GM23338 (cell line): ENCODE measurements at regions not wholly inside any gene's neighbourhood (a gene's known extent, or its start where the extent isn't known, plus 50 kb on each side); places are given as distances from the start of the nearest gene placed in this dataset.

ENCODE experiments used
- ATAC-seq: fragments of 200-7000 bp; cut with Tn5 transposase; 3 replicates; pipeline ENCODE4 v1.9.1; 2020
- DNase-seq: peaks from one replicate; pipeline ENCODE4 v3.0.0-alpha.2; 2015; ENCODE audit warnings: low spot score
- H2AFZ ChIP-seq: fragments of 200-600 bp; sonication (generic); 2 replicates; pipeline ENCODE4 v1.8.0; 2016; ENCODE audit warnings: antibody characterized with exemption, mild to moderate bottlenecking, moderate library complexity
- H3F3A ChIP-seq: fragments of 200-600 bp; sonication (generic); replicated peaks from 2 replicates; pipeline ENCODE4 v1.8.0; 2017; ENCODE audit warnings: antibody characterized with exemption, mixed run types, low read depth
- H3K27ac ChIP-seq: fragments of 200-600 bp; sonication (generic); 2 replicates; pipeline ENCODE4 v1.6.1; 2016; ENCODE audit warnings: low read depth
- H3K27me3 ChIP-seq: fragments of 200-600 bp; sonication (generic); 2 replicates; pipeline ENCODE4 v1.8.0; 2016; ENCODE audit warnings: mild to moderate bottlenecking, mixed run types, moderate library complexity; ENCODE audit not compliant: insufficient read depth
- H3K36me3 ChIP-seq: fragments of 200-600 bp; sonication (generic); 2 replicates; pipeline ENCODE4 v1.8.0; 2016; ENCODE audit warnings: mild to moderate bottlenecking; ENCODE audit not compliant: insufficient read depth
- H3K4me1 ChIP-seq: fragments of 200-600 bp; sonication (generic); 2 replicates; pipeline ENCODE4 v1.8.0; 2016; ENCODE audit warnings: mild to moderate bottlenecking, moderate library complexity; ENCODE audit not compliant: insufficient read depth
- H3K4me2 ChIP-seq: fragments of 200-600 bp; sonication (generic); 2 replicates; pipeline ENCODE4 v1.7.1; 2017; ENCODE audit warnings: mixed run types
- H3K4me3 ChIP-seq: fragments of 200-600 bp; sonication (generic); 2 replicates; pipeline ENCODE4 v1.6.1; 2016; ENCODE audit warnings: mixed run types
- H3K79me2 ChIP-seq: fragments of 200-600 bp; sonication (generic); replicated peaks from 2 replicates; pipeline ENCODE4 v1.8.0; 2017; ENCODE audit warnings: mild to moderate bottlenecking; ENCODE audit not compliant: insufficient read depth
- H3K9me2 ChIP-seq: fragments of 200-600 bp; sonication (generic); 2 replicates; pipeline ENCODE4 v1.8.0; 2017; ENCODE audit not compliant: insufficient read depth
- H4K20me1 ChIP-seq: fragments of 200-600 bp; sonication (generic); replicated peaks from 2 replicates; pipeline ENCODE4 v1.8.0; 2017; ENCODE audit warnings: mild to moderate bottlenecking; ENCODE audit not compliant: insufficient read depth
- H3K27ac Mint-ChIP-seq: 2 replicates; pipeline ENCODE4 v1.8.0; 2020; ENCODE audit warnings: inconsistent platforms, mild to moderate bottlenecking, moderate library complexity, mixed read lengths
- H3K27me3 Mint-ChIP-seq: 3 replicates; pipeline ENCODE4 v1.8.0; 2022; ENCODE audit warnings: low read depth, mild to moderate bottlenecking, moderate library complexity, mixed read lengths, inconsistent platforms; ENCODE audit not compliant: insufficient read depth, poor library complexity
- H3K36me3 Mint-ChIP-seq: 3 replicates; pipeline ENCODE4 v1.8.0; 2021; ENCODE audit warnings: low read depth, mild to moderate bottlenecking, inconsistent platforms, moderate library complexity, mixed read lengths
- H3K4me1 Mint-ChIP-seq: 3 replicates; pipeline ENCODE4 v1.8.0; 2020; ENCODE audit warnings: mild to moderate bottlenecking, inconsistent platforms, mixed read lengths
- H3K4me3 Mint-ChIP-seq: 3 replicates; pipeline ENCODE4 v1.8.0; 2021; ENCODE audit warnings: moderate library complexity, mild to moderate bottlenecking, inconsistent platforms, mixed read lengths
- H3K9me3 Mint-ChIP-seq: 3 replicates; pipeline ENCODE4 v1.8.0; 2020; ENCODE audit warnings: moderate library complexity, mild to moderate bottlenecking, inconsistent platforms, mixed read lengths
- ETS1 ChIP-seq: IDR thresholded peaks from 2 replicates; pipeline ENCODE4 v1.6.1; 2016; ENCODE audit warnings: antibody characterized with exemption
- EZH2 ChIP-seq: fragments of 200-600 bp; sonication (generic); IDR thresholded peaks from one replicate; pipeline ENCODE4 v1.8.0; 2017; ENCODE audit warnings: antibody characterized with exemption, mild to moderate bottlenecking, low read depth; ENCODE audit not compliant: unreplicated experiment
- EZH2phosphoT487 ChIP-seq: fragments of 200-600 bp; sonication (generic); IDR thresholded peaks from one replicate; pipeline ENCODE4 v1.8.1; 2018; ENCODE audit warnings: antibody characterized with exemption; ENCODE audit not compliant: unreplicated experiment
- POLR2AphosphoS5 ChIP-seq: IDR thresholded peaks from 2 replicates; pipeline ENCODE4 v1.6.1; 2016; ENCODE audit warnings: antibody characterized with exemption, low read depth
- ZNF462 ChIP-seq: fragments of 250-450 bp; sonication (Bioruptor Pico); IDR thresholded peaks from 2 replicates; pipeline ENCODE4 v1.5.0; 2020; ENCODE audit warnings: mild to moderate bottlenecking, moderate library complexity

- Histone ChIP-seq H3K9me2 (peaks cover 7% of the 10 kb centered on the region; the same call in 1 of the 2 replicates), H3F3A (no peaks in the 10 kb centered on the region)
- TF ChIP-seq POLR2AphosphoS5 (no peak), EZH2phosphoT487 (no peak), ETS1 (no peak)
Observed at GRCh38 chr10:129380279-129380678, 86.8 kb upstream of the MGMT start.

GRCh38 chr10:129381741-129382140 is 85.3 kb upstream of the MGMT start:
- Histone ChIP-seq H4K20me1 (no peaks in the 10 kb centered on the region), H3K27ac (no peak overlapping the region), H3K79me2 (no peaks in the 10 kb centered on the region), H3K36me3 (no peaks in the 10 kb centered on the region), H3K9me2 (peaks cover 7% of the 10 kb centered on the region; the same call in 1 of the 2 replicates), H3K4me3 (no peak overlapping the region), H3K27me3 (no peaks in the 10 kb centered on the region), H3K4me1 (no peaks in the 10 kb centered on the region), H3K4me2 (no peak overlapping the region), H2AFZ (no peak overlapping the region), H3F3A (no peaks in the 10 kb centered on the region)
- ATAC-seq (no peak), DNase-seq (no peak)
- peaks cover 3% of the 10 kb centered on the region; the same call in 2 of the 3 replicates for H3K4me1 Mint-ChIP-seq
- H3K27me3 Mint-ChIP-seq: no peaks in the 10 kb centered on the region
- TF ChIP-seq EZH2 (no peak), ZNF462 (CRISPR knock-in tag) (no peak)
- no peaks in the 10 kb centered on the region for H3K9me3 Mint-ChIP-seq
- no peak overlapping the region for H3K4me3 Mint-ChIP-seq
- no peak overlapping the region for H3K27ac Mint-ChIP-seq
- no peaks in the 10 kb centered on the region; the same call in 2 of the 3 replicates for H3K36me3 Mint-ChIP-seq

More at GRCh38 chr10:129380279-129380678, 86.8 kb upstream of the MGMT start:
- Mint-ChIP-seq H3K36me3 (no peaks in the 10 kb centered on the region; the same call in 2 of the 3 replicates), H3K27ac (no peak overlapping the region), H3K9me3 (no peaks in the 10 kb centered on the region), H3K27me3 (no peaks in the 10 kb centered on the region), H3K4me3 (no peak overlapping the region), H3K4me1 (peaks cover under 1% of the 10 kb centered on the region; the same call in 1 of the 3 replicates)
- no peaks in the 10 kb centered on the region for H3K4me1 ChIP-seq
- no peaks in the 10 kb centered on the region for H3K36me3 ChIP-seq
- DNase-seq (no peak), ATAC-seq (no peak)
- no peaks in the 10 kb centered on the region for H3K27me3 ChIP-seq
- no peaks in the 10 kb centered on the region for H4K20me1 ChIP-seq
- H3K4me3 ChIP-seq: no peak overlapping the region
- no peak overlapping the region for H2AFZ ChIP-seq
- H3K27ac ChIP-seq: no peak overlapping the region
- no peaks in the 10 kb centered on the region for H3K79me2 ChIP-seq
- H3K4me2 ChIP-seq: no peak overlapping the region
